NB4 (cell line): ENCODE measurements at regions not wholly inside any gene's neighbourhood (a gene's known extent, or its start where the extent isn't known, plus 50 kb on each side); places are given as distances from the start of the nearest gene placed in this dataset.

ENCODE experiments used
- CTCF ChIP-seq: IDR thresholded peaks from one replicate; pipeline ENCODE4 v1.5.1; 2012; ENCODE audit warnings: low read depth, low read length
- MAX ChIP-seq: IDR thresholded peaks from 2 replicates; pipeline ENCODE4 v1.6.1; 2011; ENCODE audit warnings: low read depth, low read length
- POLR2A ChIP-seq: IDR thresholded peaks from 2 replicates; pipeline ENCODE4 v1.6.1; 2011; ENCODE audit warnings: mild to moderate bottlenecking; ENCODE audit not compliant: insufficient read length; ENCODE audit errors: extremely low read depth

- no peak for TF ChIP-seq CTCF
- TF ChIP-seq MAX, result no peak
- TF ChIP-seq POLR2A, result no peak
Measured at GRCh38 chr11:28703371-28703770, 595.2 kb downstream of the METTL15 start.
